ENCODE measurements at regions not wholly inside any gene's neighbourhood (a gene's known extent, or its start where the extent isn't known, plus 50 kb on each side); places are given as distances from the start of the nearest gene placed in this dataset.

DNA sequence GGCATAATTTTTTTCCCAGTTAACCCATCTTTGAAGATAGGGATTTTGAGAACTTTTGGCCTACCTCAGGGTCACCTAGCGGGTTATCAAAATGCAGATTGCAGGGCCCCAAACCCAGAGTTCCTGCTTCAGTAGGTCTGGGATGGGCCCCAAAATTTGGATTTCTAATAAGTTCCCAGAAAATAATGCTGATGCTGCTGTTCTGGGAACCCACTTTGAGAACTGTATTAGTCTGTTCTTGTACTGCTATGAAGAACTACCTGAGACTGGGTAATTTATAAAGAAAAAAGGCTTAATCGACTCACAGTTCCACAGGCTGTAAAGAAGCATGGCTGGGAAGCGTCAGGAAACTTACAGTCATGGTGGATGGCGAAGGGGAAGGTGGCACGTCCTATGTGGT, 182.2 kb upstream of the DMRT1 start:
- H4K20me1 ChIP-seq (replicated peaks; ENCODE audit: control insufficient read depth, extremely low read depth, insufficient read depth, low read length) = no peaks in the 10 kb centered on the region
- H3K36me3 ChIP-seq (ENCODE audit: control insufficient read depth in 2 of 2, extremely low read depth in 1 of 2, insufficient read depth in 2 of 2, low read length in 2 of 2) = no peaks in the 10 kb centered on the region
- H3K9me1 ChIP-seq (replicated peaks; ENCODE audit: control insufficient read depth, extremely low read depth, insufficient read depth, low read length) = no peaks in the 10 kb centered on the region
- no peak overlapping the region for H2AFZ ChIP-seq (ENCODE audit: low read depth, low read length)
- intact Hi-C loops (cut with micrococcal nuclease) = no loop called here
- POLR2A ChIA-PET = no interaction called here
- no peak overlapping the region for H3K27ac ChIP-seq (ENCODE audit: insufficient read depth, low read depth, low read length)
- dilution Hi-C loops (cut with MboI; ENCODE audit: extremely low pct_ligation_motif_present, low sequenced_read_pairs) = no loop called here
- H3K9ac ChIP-seq (replicated peaks; ENCODE audit: extremely low read depth, insufficient read depth, low read length) = no peak overlapping the region
- no peaks in the 10 kb centered on the region for H3K79me2 ChIP-seq (ENCODE audit: control insufficient read depth, insufficient read depth, low read length)
- no peak overlapping the region for H3K4me3 ChIP-seq (replicated peaks in 1 of 3; ENCODE audit: insufficient read depth in 1 of 3, low read depth in 1 of 3, low read length in 3 of 3)
- no TSS peak for BruUV-seq (replicated peaks)
- H3K27me3 ChIP-seq (ENCODE audit: control insufficient read depth in 2 of 2, insufficient read depth in 2 of 2, low read length in 2 of 2) = no peaks in the 10 kb centered on the region
- no peak for DNase-seq (ENCODE audit: low read depth, low spot score)
- CTCF ChIA-PET = no interaction called here
- no peak overlapping the region for H3K4me2 ChIP-seq (ENCODE audit: insufficient read depth, low read length)
- no peak for FAIRE-seq
- no peaks in the 10 kb centered on the region for H3K9me3 ChIP-seq (replicated peaks; ENCODE audit: control insufficient read depth, insufficient read depth, low read length)
- TF ChIP-seq JUN (IDR thresholded peaks at IDR 0.05; ENCODE audit: borderline replicate concordance, insufficient read depth, insufficient read length, low read depth) (no peak), POLR2A (IDR thresholded peaks at IDR 0.05; ENCODE audit: low read depth, low read length) (no peak), POLR2AphosphoS5 (IDR thresholded peaks at IDR 0.05; ENCODE audit: insufficient read depth, low read depth, low read length) (no peak), GATA2 (IDR thresholded peaks at IDR 0.05; ENCODE audit: insufficient read depth, insufficient read length, low read depth, low read length) (no peak), EZH2 (IDR thresholded peaks at IDR 0.05; ENCODE audit: borderline replicate concordance, low read depth, low read length, severe bottlenecking) (no peak), MYC (IDR thresholded peaks at IDR 0.05; ENCODE audit: low read depth, low read length) (no peak), FOS (IDR thresholded peaks at IDR 0.05; ENCODE audit: borderline replicate concordance, insufficient read depth, low read length) (no peak)
- TF ChIP-seq, protein P1, sequence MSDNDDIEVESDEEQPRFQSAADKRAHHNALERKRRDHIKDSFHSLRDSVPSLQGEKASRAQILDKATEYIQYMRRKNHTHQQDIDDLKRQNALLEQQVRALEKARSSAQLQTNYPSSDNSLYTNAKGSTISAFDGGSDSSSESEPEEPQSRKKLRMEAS (IDR thresholded peaks at IDR 0.05; ENCODE audit: insufficient read depth, insufficient read length) = no peak
- TF ChIP-seq, protein P2, sequence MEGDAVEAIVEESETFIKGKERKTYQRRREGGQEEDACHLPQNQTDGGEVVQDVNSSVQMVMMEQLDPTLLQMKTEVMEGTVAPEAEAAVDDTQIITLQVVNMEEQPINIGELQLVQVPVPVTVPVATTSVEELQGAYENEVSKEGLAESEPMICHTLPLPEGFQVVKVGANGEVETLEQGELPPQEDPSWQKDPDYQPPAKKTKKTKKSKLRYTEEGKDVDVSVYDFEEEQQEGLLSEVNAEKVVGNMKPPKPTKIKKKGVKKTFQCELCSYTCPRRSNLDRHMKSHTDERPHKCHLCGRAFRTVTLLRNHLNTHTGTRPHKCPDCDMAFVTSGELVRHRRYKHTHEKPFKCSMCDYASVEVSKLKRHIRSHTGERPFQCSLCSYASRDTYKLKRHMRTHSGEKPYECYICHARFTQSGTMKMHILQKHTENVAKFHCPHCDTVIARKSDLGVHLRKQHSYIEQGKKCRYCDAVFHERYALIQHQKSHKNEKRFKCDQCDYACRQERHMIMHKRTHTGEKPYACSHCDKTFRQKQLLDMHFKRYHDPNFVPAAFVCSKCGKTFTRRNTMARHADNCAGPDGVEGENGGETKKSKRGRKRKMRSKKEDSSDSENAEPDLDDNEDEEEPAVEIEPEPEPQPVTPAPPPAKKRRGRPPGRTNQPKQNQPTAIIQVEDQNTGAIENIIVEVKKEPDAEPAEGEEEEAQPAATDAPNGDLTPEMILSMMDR (IDR thresholded peaks at IDR 0.05; ENCODE audit: extremely low read depth in 1 of 2, insufficient read depth in 1 of 2, low read depth in 1 of 2, low read length in 2 of 2) = no peak
- no peaks in the 10 kb centered on the region for H3K4me1 ChIP-seq (ENCODE audit: control insufficient read depth, extremely low read depth, insufficient read depth, low read length)

Data from endothelial cell of umbilical vein (primary cell).